ENCODE measurements at regions not wholly inside any gene's neighbourhood (a gene's known extent, or its start where the extent isn't known, plus 50 kb on each side); places are given as distances from the start of the nearest gene placed in this dataset.

GRCh38 chr5:173774271-173774761 is 113.8 kb upstream of the CPEB4 start:
- H2BK15ac ChIP-seq (ENCODE audit: low read length): no peak overlapping the region
- peak overlapping the region; percentile 56 for H3K14ac ChIP-seq (ENCODE audit: low read length)
- no peak for DNase-seq (ENCODE audit: low spot score)
- peak overlapping the region; percentile 70 for H3K18ac ChIP-seq (ENCODE audit: low read length)
- H3K4ac ChIP-seq (ENCODE audit: low read length): no peak overlapping the region
- peaks cover 0 to 4% (median 3%) of the 10 kb centered on the region in 3 experiments for H3K27me3 ChIP-seq (ENCODE audit: control insufficient read depth in 3 of 3, insufficient read depth in 3 of 3, low read depth in 1 of 3, low read length in 3 of 3)
- no CpG with 5 or more reads among the region's 4 CpGs for WGBS, 2 donors (ENCODE audit: extremely low coverage in 2 of 2, insufficient read length in 2 of 2, insufficient replicate concordance in 1 of 2)
- no peak overlapping the region for H2BK5ac ChIP-seq (ENCODE audit: low read length)
- no peak overlapping the region for H2AFZ ChIP-seq (ENCODE audit: low read length)
- H3K9ac ChIP-seq (ENCODE audit: low read depth, low read length, poor library complexity): no peak overlapping the region
- H3K4me2 ChIP-seq (ENCODE audit: insufficient read depth, low read length, poor library complexity, severe bottlenecking): no peak overlapping the region
- H3K4me1 ChIP-seq (ENCODE audit: control insufficient read depth in 2 of 2, insufficient read depth in 1 of 2, low read depth in 1 of 2, low read length in 2 of 2): peaks cover 0 to 6% of the 10 kb centered on the region in 2 donors
- H3K9me3 ChIP-seq (replicated peaks in 1 of 2; ENCODE audit: control insufficient read depth in 2 of 2, insufficient read depth in 1 of 2, low read depth in 1 of 2, low read length in 2 of 2): no peaks in the 10 kb centered on the region
- H3K79me1 ChIP-seq (ENCODE audit: low read depth, low read length): no peaks in the 10 kb centered on the region
- peak overlapping the region; percentile 31 for H3K23ac ChIP-seq (ENCODE audit: low read depth, low read length, poor library complexity)
- no peaks in the 10 kb centered on the region for H3K36me3 ChIP-seq (replicated peaks in 1 of 2; ENCODE audit: control insufficient read depth in 2 of 2, insufficient read depth in 2 of 2, low read length in 2 of 2)
- H2AK5ac ChIP-seq (ENCODE audit: low read depth, low read length): no peak overlapping the region
- H2BK12ac ChIP-seq (ENCODE audit: low read length): no peak overlapping the region
- H3K4me3 ChIP-seq (ENCODE audit: low read length in 2 of 2): no peak overlapping the region
- H3K27ac ChIP-seq (replicated peaks; ENCODE audit: low read length): no peak overlapping the region
- H4K91ac ChIP-seq (ENCODE audit: low read depth, low read length, poor library complexity): peak overlapping the region; percentile 46
- H4K8ac ChIP-seq (ENCODE audit: low read depth, low read length): no peak overlapping the region
- H2BK120ac ChIP-seq (ENCODE audit: low read depth, low read length): no peak overlapping the region

GRCh38 chr5:173775261-173776197 is 112.6 kb upstream of the CPEB4 start:
- DNase-seq (ENCODE audit: low spot score): no peak
- H3K27ac ChIP-seq (replicated peaks; ENCODE audit: low read length): no peak overlapping the region
- H2AFZ ChIP-seq (ENCODE audit: low read length): no peak overlapping the region
- no peak overlapping the region for H2BK12ac ChIP-seq (ENCODE audit: low read length)
- H3K79me1 ChIP-seq (ENCODE audit: low read depth, low read length): no peaks in the 10 kb centered on the region
- no CpG with 5 or more reads among the region's 12 CpGs for WGBS, 2 donors (ENCODE audit: extremely low coverage in 2 of 2, insufficient read length in 2 of 2, insufficient replicate concordance in 1 of 2)
- H4K91ac ChIP-seq (ENCODE audit: low read depth, low read length, poor library complexity): no peak overlapping the region
- no peak overlapping the region for H2AK5ac ChIP-seq (ENCODE audit: low read depth, low read length)
- H3K9me3 ChIP-seq (replicated peaks in 1 of 2; ENCODE audit: control insufficient read depth in 2 of 2, insufficient read depth in 1 of 2, low read depth in 1 of 2, low read length in 2 of 2): no peaks in the 10 kb centered on the region
- H3K9ac ChIP-seq (ENCODE audit: low read depth, low read length, poor library complexity): no peak overlapping the region
- peaks cover 0 to 4% (median 3%) of the 10 kb centered on the region in 3 experiments for H3K27me3 ChIP-seq (ENCODE audit: control insufficient read depth in 3 of 3, insufficient read depth in 3 of 3, low read depth in 1 of 3, low read length in 3 of 3)
- no peak overlapping the region for H2BK15ac ChIP-seq (ENCODE audit: low read length)
- peaks cover 0 to 6% of the 10 kb centered on the region in 2 donors for H3K4me1 ChIP-seq (ENCODE audit: control insufficient read depth in 2 of 2, insufficient read depth in 1 of 2, low read depth in 1 of 2, low read length in 2 of 2)
- no peak overlapping the region for H2BK120ac ChIP-seq (ENCODE audit: low read depth, low read length)
- H3K4me3 ChIP-seq (ENCODE audit: low read length in 2 of 2): no peak overlapping the region
- no peak overlapping the region for H3K4ac ChIP-seq (ENCODE audit: low read length)
- H3K36me3 ChIP-seq (replicated peaks in 1 of 2; ENCODE audit: control insufficient read depth in 2 of 2, insufficient read depth in 2 of 2, low read length in 2 of 2): no peaks in the 10 kb centered on the region
- no peak overlapping the region for H4K8ac ChIP-seq (ENCODE audit: low read depth, low read length)
- H2BK5ac ChIP-seq (ENCODE audit: low read length): no peak overlapping the region
- H3K4me2 ChIP-seq (ENCODE audit: insufficient read depth, low read length, poor library complexity, severe bottlenecking): no peak overlapping the region
- no peak overlapping the region for H3K14ac ChIP-seq (ENCODE audit: low read length)
- no peak overlapping the region for H3K23ac ChIP-seq (ENCODE audit: low read depth, low read length, poor library complexity)
- no peak overlapping the region for H3K18ac ChIP-seq (ENCODE audit: low read length)

GRCh38 chr5:173777149-173777548 is 111.0 kb upstream of the CPEB4 start:
- H2BK5ac ChIP-seq (ENCODE audit: low read length): no peak overlapping the region
- no peak overlapping the region for H2AFZ ChIP-seq (ENCODE audit: low read length)
- H4K91ac ChIP-seq (ENCODE audit: low read depth, low read length, poor library complexity): no peak overlapping the region
- no peak for DNase-seq (ENCODE audit: low spot score)
- no peak overlapping the region for H3K14ac ChIP-seq (ENCODE audit: low read length)
- no peak overlapping the region for H4K8ac ChIP-seq (ENCODE audit: low read depth, low read length)
- H3K23ac ChIP-seq (ENCODE audit: low read depth, low read length, poor library complexity): no peak overlapping the region
- H2AK5ac ChIP-seq (ENCODE audit: low read depth, low read length): no peak overlapping the region
- H3K9me3 ChIP-seq (replicated peaks in 1 of 2; ENCODE audit: control insufficient read depth in 2 of 2, insufficient read depth in 1 of 2, low read depth in 1 of 2, low read length in 2 of 2): no peaks in the 10 kb centered on the region
- no peak overlapping the region for H3K27ac ChIP-seq (replicated peaks; ENCODE audit: low read length)
- no peak overlapping the region for H2BK120ac ChIP-seq (ENCODE audit: low read depth, low read length)
- peaks cover 0 to 4% (median 3%) of the 10 kb centered on the region in 3 experiments for H3K27me3 ChIP-seq (ENCODE audit: control insufficient read depth in 3 of 3, insufficient read depth in 3 of 3, low read depth in 1 of 3, low read length in 3 of 3)
- no peak overlapping the region for H3K4me3 ChIP-seq (ENCODE audit: low read length in 2 of 2)
- no peak overlapping the region for H3K4ac ChIP-seq (ENCODE audit: low read length)
- no peaks in the 10 kb centered on the region for H3K36me3 ChIP-seq (replicated peaks in 1 of 2; ENCODE audit: control insufficient read depth in 2 of 2, insufficient read depth in 2 of 2, low read length in 2 of 2)
- no peak overlapping the region for H3K18ac ChIP-seq (ENCODE audit: low read length)
- no peaks in the 10 kb centered on the region for H3K79me1 ChIP-seq (ENCODE audit: low read depth, low read length)
- no peak overlapping the region for H2BK12ac ChIP-seq (ENCODE audit: low read length)
- peaks cover 0 to under 1% of the 10 kb centered on the region in 2 donors for H3K4me1 ChIP-seq (ENCODE audit: control insufficient read depth in 2 of 2, insufficient read depth in 1 of 2, low read depth in 1 of 2, low read length in 2 of 2)
- no peak overlapping the region for H2BK15ac ChIP-seq (ENCODE audit: low read length)
- no peak overlapping the region for H3K4me2 ChIP-seq (ENCODE audit: insufficient read depth, low read length, poor library complexity, severe bottlenecking)
- H3K9ac ChIP-seq (ENCODE audit: low read depth, low read length, poor library complexity): no peak overlapping the region
- WGBS, 2 donors (ENCODE audit: extremely low coverage in 2 of 2, insufficient read length in 2 of 2, insufficient replicate concordance in 1 of 2): no CpG with 5 or more reads among the region's 3 CpGs

GRCh38 chr5:173777674-173778073 is 110.5 kb upstream of the CPEB4 start:
- H3K14ac ChIP-seq (ENCODE audit: low read length): no peak overlapping the region
- no peak overlapping the region for H2BK15ac ChIP-seq (ENCODE audit: low read length)
- H3K4me1 ChIP-seq (ENCODE audit: control insufficient read depth in 2 of 2, insufficient read depth in 1 of 2, low read depth in 1 of 2, low read length in 2 of 2): peaks cover 0 to 2% of the 10 kb centered on the region in 2 donors
- H4K8ac ChIP-seq (ENCODE audit: low read depth, low read length): no peak overlapping the region
- H3K36me3 ChIP-seq (replicated peaks in 1 of 2; ENCODE audit: control insufficient read depth in 2 of 2, insufficient read depth in 2 of 2, low read length in 2 of 2): no peaks in the 10 kb centered on the region
- no peak overlapping the region for H2BK12ac ChIP-seq (ENCODE audit: low read length)
- no peak overlapping the region for H3K27ac ChIP-seq (replicated peaks; ENCODE audit: low read length)
- WGBS, 2 donors (ENCODE audit: extremely low coverage in 2 of 2, insufficient read length in 2 of 2, insufficient replicate concordance in 1 of 2): no CpG with 5 or more reads among the region's 3 CpGs
- no peak overlapping the region for H2BK120ac ChIP-seq (ENCODE audit: low read depth, low read length)
- no peaks in the 10 kb centered on the region for H3K79me1 ChIP-seq (ENCODE audit: low read depth, low read length)
- DNase-seq (ENCODE audit: low spot score): no peak
- H4K91ac ChIP-seq (ENCODE audit: low read depth, low read length, poor library complexity): no peak overlapping the region
- H3K23ac ChIP-seq (ENCODE audit: low read depth, low read length, poor library complexity): no peak overlapping the region
- H3K9ac ChIP-seq (ENCODE audit: low read depth, low read length, poor library complexity): no peak overlapping the region
- H2AK5ac ChIP-seq (ENCODE audit: low read depth, low read length): no peak overlapping the region
- H3K27me3 ChIP-seq (ENCODE audit: control insufficient read depth in 3 of 3, insufficient read depth in 3 of 3, low read depth in 1 of 3, low read length in 3 of 3): peaks cover 0 to 4% (median 3%) of the 10 kb centered on the region in 3 experiments
- no peak overlapping the region for H3K4me2 ChIP-seq (ENCODE audit: insufficient read depth, low read length, poor library complexity, severe bottlenecking)
- H3K4ac ChIP-seq (ENCODE audit: low read length): no peak overlapping the region
- no peak overlapping the region for H3K18ac ChIP-seq (ENCODE audit: low read length)
- no peak overlapping the region for H2AFZ ChIP-seq (ENCODE audit: low read length)
- H2BK5ac ChIP-seq (ENCODE audit: low read length): no peak overlapping the region
- H3K9me3 ChIP-seq (replicated peaks in 1 of 2; ENCODE audit: control insufficient read depth in 2 of 2, insufficient read depth in 1 of 2, low read depth in 1 of 2, low read length in 2 of 2): no peaks in the 10 kb centered on the region
- no peak overlapping the region for H3K4me3 ChIP-seq (ENCODE audit: low read length in 2 of 2)
